ENCODE measurements at regions not wholly inside any gene's neighbourhood (a gene's known extent, or its start where the extent isn't known, plus 50 kb on each side); places are given as distances from the start of the nearest gene placed in this dataset.

DNA sequence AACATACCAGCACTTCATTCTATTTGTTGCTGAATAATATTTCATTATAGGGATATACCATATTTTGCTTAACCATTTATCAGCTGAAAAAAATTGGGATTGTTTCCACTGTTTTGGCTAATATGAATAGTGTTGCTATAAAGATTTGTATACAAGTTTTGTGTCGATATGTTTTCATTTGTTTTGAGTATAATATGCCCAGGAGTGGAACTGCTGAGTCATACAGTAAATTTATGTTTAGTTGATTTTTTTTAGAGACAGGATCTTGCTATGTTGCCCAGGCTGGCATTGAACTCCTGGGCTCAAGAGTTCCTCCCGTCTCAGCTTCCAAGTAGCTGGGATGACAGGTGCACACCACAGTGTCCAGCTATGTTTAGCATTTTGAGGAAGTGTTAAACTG, 131.5 kb upstream of the TMCC3 start:
- in situ Hi-C loops (cut with HindIII; ENCODE audit: low sequenced_read_pairs) = no loop called here

DNA sequence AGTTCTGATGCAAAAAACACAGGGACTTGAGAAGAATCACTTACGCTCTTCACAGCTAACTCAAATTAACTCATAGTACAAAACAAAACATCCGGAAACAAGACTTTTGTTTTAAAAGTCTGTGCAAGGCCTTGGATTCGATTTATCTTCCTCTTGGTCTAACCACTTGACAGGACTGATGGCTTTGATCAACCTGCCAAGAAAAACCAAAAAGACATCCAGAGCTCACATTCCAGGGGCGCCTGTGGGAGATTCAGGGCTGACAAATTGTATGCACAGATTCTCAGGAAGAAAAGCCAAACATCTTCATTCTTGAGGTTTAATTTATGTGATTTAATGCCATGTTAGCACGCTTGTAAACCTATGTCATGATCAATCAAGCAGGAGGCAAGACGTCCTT, 129.1 kb upstream of the TMCC3 start:
- DNase-seq (ENCODE audit: low read depth) = peak; percentile 96
- in situ Hi-C loops (cut with HindIII; ENCODE audit: low sequenced_read_pairs) = no loop called here
- H3K4me3 ChIP-seq (ENCODE audit: low read depth, low read length) = no peak overlapping the region
- TF ChIP-seq, protein P1, sequence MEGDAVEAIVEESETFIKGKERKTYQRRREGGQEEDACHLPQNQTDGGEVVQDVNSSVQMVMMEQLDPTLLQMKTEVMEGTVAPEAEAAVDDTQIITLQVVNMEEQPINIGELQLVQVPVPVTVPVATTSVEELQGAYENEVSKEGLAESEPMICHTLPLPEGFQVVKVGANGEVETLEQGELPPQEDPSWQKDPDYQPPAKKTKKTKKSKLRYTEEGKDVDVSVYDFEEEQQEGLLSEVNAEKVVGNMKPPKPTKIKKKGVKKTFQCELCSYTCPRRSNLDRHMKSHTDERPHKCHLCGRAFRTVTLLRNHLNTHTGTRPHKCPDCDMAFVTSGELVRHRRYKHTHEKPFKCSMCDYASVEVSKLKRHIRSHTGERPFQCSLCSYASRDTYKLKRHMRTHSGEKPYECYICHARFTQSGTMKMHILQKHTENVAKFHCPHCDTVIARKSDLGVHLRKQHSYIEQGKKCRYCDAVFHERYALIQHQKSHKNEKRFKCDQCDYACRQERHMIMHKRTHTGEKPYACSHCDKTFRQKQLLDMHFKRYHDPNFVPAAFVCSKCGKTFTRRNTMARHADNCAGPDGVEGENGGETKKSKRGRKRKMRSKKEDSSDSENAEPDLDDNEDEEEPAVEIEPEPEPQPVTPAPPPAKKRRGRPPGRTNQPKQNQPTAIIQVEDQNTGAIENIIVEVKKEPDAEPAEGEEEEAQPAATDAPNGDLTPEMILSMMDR (IDR thresholded peaks at IDR 0.05; ENCODE audit: low read depth, low read length, missing control alignments) = no peak

More for the DNA sequence above, 131.5 kb upstream of the TMCC3 start:
- TF ChIP-seq, protein P1 (IDR thresholded peaks at IDR 0.05; ENCODE audit: low read depth, low read length, missing control alignments) = no peak
- no peak overlapping the region for H3K4me3 ChIP-seq (ENCODE audit: low read depth, low read length)
- DNase-seq (ENCODE audit: low read depth) = no peak

DNA sequence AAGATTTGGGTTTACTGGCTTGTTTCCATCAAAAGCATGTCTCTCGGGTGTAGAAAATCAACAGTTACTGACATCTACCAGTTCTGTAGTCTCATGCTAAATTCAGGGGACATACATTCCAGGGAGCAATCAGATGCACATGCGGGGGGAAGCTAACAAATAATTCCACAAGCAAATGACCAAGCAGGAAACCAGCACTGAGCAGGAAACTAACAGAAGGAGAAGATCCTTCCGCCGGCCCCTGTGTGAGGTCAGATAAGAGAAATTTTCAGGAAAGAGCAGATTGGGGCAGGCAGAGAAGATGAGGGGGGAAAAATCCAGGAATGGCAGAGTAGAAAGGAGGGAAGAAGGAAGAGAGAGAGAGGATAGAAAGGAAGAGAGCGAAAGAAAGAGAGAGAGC, 127.6 kb upstream of the TMCC3 start:
- TF ChIP-seq, protein P1 (IDR thresholded peaks at IDR 0.05; ENCODE audit: low read depth, low read length, missing control alignments) = no peak
- H3K4me3 ChIP-seq (ENCODE audit: low read depth, low read length) = no peak overlapping the region
- DNase-seq (ENCODE audit: low read depth) = no peak
- in situ Hi-C loops (cut with HindIII; ENCODE audit: low sequenced_read_pairs) = no loop called here

- TF ChIP-seq, protein P1 (IDR thresholded peaks at IDR 0.05; ENCODE audit: low read depth, low read length, missing control alignments) = no peak
These were observed 125.4 kb upstream of the TMCC3 start for GRCh38 chr12:94775710-94776109.

DNA sequence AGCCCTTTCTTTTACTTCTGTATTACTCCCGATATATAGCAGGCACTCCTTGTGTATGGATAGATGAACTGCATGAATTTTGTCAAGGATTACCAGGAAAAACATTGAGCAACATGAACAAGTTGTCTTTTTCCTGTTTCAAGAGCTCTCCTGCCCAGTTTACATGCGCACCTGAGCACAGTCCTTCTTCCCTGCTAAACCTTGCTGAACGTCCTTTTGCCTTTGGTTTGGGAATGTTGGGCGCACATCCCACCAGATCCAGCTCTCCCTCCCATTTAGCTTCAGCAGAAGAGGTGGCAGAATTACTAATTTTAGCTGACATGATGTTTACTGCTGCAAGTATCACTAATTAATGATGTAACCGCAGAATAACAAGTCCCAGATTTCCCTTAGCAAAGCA, 121.4 kb upstream of the TMCC3 start:
- DNase-seq (ENCODE audit: low read depth) = no peak
- H3K4me3 ChIP-seq (ENCODE audit: low read depth, low read length) = no peak overlapping the region
- in situ Hi-C loops (cut with HindIII; ENCODE audit: low sequenced_read_pairs) = no loop called here
- TF ChIP-seq, protein P1 (IDR thresholded peaks at IDR 0.05; ENCODE audit: low read depth, low read length, missing control alignments) = no peak

More at GRCh38 chr12:94775710-94776109, 125.4 kb upstream of the TMCC3 start:
- in situ Hi-C loops (cut with HindIII; ENCODE audit: low sequenced_read_pairs) = no loop called here
- H3K4me3 ChIP-seq (ENCODE audit: low read depth, low read length) = no peak overlapping the region
- DNase-seq (ENCODE audit: low read depth) = no peak

- DNase-seq (ENCODE audit: low read depth) = no peak
These were observed 120.8 kb upstream of the TMCC3 start for GRCh38 chr12:94771199-94771598.

More at GRCh38 chr12:94771199-94771598, 120.8 kb upstream of the TMCC3 start:
- H3K4me3 ChIP-seq (ENCODE audit: low read depth, low read length) = no peak overlapping the region
- TF ChIP-seq, protein P1 (IDR thresholded peaks at IDR 0.05; ENCODE audit: low read depth, low read length, missing control alignments) = no peak
- in situ Hi-C loops (cut with HindIII; ENCODE audit: low sequenced_read_pairs) = no loop called here

Measured in astrocyte of the cerebellum (primary cell).